Lower leg skin (tissue), 4 donors: ENCODE measurements at regions not wholly inside any gene's neighbourhood (a gene's known extent, or its start where the extent isn't known, plus 50 kb on each side); places are given as distances from the start of the nearest gene placed in this dataset.
"Not testable (repeated sequence)": the region's sequence is repeated elsewhere in the genome, so short reads cannot be mapped to it uniquely, and the experiment has no call there.

ENCODE experiments used
- DNase-seq, 2 donors: peaks; one replicate each; pipeline ENCODE4 v3.0.0-alpha.2; 2019; ENCODE audit warnings: low spot score in 2 of 2
- H3K4me3 ChIP-seq: fragments of 200-600 bp; sonication (generic); 2 replicates; pipeline ENCODE4 v1.5.1; 2017; ENCODE audit warnings: mild to moderate bottlenecking, low read depth; ENCODE audit not compliant: poor library complexity, severe bottlenecking
- POLR2A ChIP-seq, 2 donors: fragments of 450-650 bp; IDR thresholded peaks; one replicate each; pipeline ENCODE4 v1.6.1; 2016 to 2017; ENCODE audit warnings: antibody characterized with exemption in 2 of 2, mild to moderate bottlenecking in 1 of 2, moderate library complexity in 1 of 2
- WGBS, 2 donors: methylation state at CpG; one replicate each; pipeline ENCODE4 v1.1.5; 2018; 5-methylcytosine and 5-hydroxymethylcytosine counted together
- intact Hi-C: fragments of 100-400 bp; cut with DNase I; formaldehyde crosslinking; loops from one replicate; pipeline ENCODE4 v1.15.0; 2023; ENCODE audit warnings: low total_unique reads
- TF ChIP-seq, protein P1 (sequence below), 3 donors: fragments of 450-650 bp; IDR thresholded peaks; one replicate each; pipeline ENCODE4 v1.5.1; 2016; ENCODE audit warnings: antibody characterized with exemption in 3 of 3, mild to moderate bottlenecking in 3 of 3, moderate library complexity in 2 of 3

DNA sequence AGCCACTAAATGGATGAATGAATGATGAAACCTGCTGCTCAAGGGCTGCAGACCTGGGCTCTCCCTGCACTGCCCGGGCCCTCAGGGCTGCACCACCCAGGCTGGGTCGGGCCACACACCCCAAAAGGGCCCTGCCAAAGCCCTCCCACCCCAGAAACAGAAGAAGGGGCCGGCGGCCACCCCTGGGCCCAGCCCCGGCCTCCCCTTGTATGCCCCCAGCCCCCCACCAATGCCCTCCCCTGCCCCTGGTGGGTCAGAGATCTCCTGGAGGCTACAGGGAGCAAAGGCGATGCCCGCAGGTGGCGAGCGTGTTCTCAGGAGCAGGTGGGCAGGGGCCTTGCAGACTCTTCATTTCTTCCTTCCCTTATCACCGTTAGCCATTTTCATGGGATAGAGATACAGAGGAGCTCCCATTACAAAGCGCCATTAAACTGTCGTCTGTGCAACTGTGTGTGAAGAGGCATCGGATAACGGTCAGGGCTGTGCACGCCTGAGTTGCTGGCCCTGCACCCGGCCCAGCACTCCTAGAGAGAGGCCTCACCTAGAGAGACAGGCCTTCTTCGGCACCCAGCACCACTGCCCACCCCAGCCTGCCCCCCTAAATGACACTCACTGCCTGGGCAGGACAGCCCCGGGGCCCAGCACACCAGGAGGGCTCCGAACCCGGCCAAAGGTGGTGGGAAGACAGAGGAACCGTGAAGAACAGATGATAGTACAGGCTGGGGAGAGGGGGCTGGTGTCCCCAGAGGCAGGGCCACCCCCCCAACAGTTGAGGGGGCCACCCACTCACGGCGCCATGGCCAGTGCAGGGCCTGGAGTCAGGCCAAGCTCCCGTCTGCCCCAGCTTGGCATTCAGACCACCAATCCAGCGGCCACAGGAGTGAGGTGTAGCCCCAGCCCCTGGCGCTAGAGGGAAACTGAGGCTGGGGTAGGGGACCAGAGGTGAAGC is 133.7 kb downstream of the FAM53A start:
- TF ChIP-seq POLR2A (IDR thresholded peaks at IDR 0.05), result no peak
- TF ChIP-seq, protein P1, sequence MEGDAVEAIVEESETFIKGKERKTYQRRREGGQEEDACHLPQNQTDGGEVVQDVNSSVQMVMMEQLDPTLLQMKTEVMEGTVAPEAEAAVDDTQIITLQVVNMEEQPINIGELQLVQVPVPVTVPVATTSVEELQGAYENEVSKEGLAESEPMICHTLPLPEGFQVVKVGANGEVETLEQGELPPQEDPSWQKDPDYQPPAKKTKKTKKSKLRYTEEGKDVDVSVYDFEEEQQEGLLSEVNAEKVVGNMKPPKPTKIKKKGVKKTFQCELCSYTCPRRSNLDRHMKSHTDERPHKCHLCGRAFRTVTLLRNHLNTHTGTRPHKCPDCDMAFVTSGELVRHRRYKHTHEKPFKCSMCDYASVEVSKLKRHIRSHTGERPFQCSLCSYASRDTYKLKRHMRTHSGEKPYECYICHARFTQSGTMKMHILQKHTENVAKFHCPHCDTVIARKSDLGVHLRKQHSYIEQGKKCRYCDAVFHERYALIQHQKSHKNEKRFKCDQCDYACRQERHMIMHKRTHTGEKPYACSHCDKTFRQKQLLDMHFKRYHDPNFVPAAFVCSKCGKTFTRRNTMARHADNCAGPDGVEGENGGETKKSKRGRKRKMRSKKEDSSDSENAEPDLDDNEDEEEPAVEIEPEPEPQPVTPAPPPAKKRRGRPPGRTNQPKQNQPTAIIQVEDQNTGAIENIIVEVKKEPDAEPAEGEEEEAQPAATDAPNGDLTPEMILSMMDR (IDR thresholded peaks at IDR 0.05), result no peak
- DNase-seq, result no peak
- intact Hi-C loops, result no loop called here
- WGBS, 2 donors, result 75 to 78% methylated on average over 24 of the region's 26 CpGs
- no peak overlapping the region for H3K4me3 ChIP-seq

DNA sequence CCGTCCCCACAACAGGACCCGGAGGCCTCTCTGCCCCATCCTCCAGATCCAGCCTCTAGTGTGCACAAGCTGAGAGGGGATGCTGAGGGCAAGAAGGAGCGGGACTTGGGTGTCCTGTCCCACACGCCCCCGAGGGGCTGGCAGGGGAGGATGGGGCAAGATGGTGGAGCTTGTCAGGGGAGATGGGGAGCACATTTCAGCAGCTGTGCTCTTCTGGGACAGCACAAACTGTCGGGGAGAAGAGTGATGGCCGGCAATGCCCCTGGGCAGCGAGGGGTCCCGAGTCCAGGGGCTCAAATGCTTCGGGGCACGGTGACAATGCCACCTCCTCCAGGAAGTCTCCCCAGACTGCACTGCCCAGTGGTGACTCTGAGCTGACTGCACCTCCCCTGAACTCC is 134.5 kb downstream of the FAM53A start:
- WGBS, 2 donors, result 80 to 92% methylated on average over 7 to 9 of the region's 11 CpGs
- TF ChIP-seq, protein P1 (IDR thresholded peaks at IDR 0.05), result no peak
- H3K4me3 ChIP-seq, result no peak overlapping the region
- intact Hi-C loops, result no loop called here
- no peak for DNase-seq

DNA sequence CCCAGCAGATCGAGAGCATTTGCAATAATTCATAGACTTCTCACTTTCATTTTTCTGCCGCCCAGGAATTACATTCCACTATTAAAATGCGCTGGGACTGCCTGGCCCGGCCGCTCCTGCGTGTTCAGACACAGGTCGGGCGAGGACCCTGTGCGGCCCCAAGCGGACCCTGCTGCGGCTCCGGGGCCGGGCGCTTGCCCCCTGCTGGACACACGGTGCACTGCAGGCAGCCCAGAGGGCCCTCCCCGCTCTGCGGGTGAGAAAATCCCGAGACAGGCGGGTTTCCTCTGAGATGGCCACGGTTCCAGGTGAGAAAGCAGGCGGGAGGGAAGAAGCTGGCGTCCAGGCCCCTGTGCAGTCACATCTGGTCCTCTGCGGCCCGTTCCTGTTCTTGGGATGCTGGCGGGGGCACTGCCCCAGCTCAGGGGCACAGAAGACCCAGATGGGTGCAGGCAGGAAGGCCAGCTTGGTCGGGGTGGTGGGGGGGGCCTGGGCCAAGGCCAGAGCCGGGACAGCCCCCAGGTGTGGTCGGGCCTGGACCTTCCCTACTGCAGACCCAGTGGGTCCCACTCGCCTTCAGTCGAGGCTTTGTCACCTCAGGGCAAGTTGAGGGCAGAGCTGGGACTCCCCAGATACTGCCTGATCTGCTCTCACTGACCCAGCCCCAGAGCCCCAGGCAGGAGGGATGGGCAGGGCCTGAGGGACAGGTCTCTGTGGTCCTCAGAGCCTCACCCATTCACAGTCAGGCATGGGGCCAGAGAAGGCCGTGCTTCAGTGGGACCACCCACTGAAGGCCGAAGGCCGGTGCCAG is 135.1 kb downstream of the FAM53A start:
- TF ChIP-seq, protein P1 (IDR thresholded peaks at IDR 0.05), result peak in 1 of 3 donors; percentile 35
- H3K4me3 ChIP-seq, intact Hi-C loops, DNase-seq: not testable (repeated sequence)
- 10% methylated on average over 14 to 32 of the region's 33 CpGs for WGBS, 2 donors

- no peak for DNase-seq
Measured at GRCh38 chr4:1547856-1548826, 136.0 kb downstream of the FAM53A start.

More at GRCh38 chr4:1547856-1548826, 136.0 kb downstream of the FAM53A start:
- no peak for TF ChIP-seq POLR2A (IDR thresholded peaks at IDR 0.05)
- TF ChIP-seq, protein P1 (IDR thresholded peaks at IDR 0.05), result no peak
- intact Hi-C loops, result no loop called here
- 35 to 47% methylated on average over 37 to 42 of the region's 42 CpGs for WGBS, 2 donors
- H3K4me3 ChIP-seq, result no peak overlapping the region
